ENCODE measurements at regions not wholly inside any gene's neighbourhood (a gene's known extent, or its start where the extent isn't known, plus 50 kb on each side); places are given as distances from the start of the nearest gene placed in this dataset.

DNA sequence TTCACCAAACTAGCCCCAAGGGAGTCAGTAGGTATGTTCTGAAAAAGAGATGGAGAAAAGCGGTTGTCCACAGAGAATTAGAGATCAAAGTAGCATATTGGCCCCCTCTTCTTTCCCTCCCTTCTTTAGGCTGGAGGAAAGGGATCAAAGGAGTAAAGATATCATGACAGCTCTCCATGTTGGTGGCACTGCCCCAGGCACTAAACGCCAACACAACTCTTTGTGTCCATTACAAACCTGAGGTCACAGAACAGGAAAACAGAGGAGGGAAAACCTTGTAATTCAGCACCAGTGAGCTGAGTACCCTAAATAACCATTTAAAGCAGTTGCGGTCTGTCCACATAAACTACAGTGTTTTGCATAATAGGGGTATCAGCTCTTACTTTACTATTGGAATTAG lies 113.0 kb upstream of the TFAP2D start:
- ChIA-PET POLR2A (no interaction called here), CTCF (interaction anchor here (0.5 to 1.6 kb wide), 4 partner anchors 174 to 335 kb away, joined by 3 read pairs; no protein-coding TSS in a partner anchor)
- Mint-ChIP-seq H3K9me3 (no peaks in the 10 kb centered on the region), H3K27me3 (ENCODE audit: low read depth) (no peaks in the 10 kb centered on the region), H3K27ac (no peak overlapping the region), H3K4me3 (no peak overlapping the region), H3K4me1 (no peaks in the 10 kb centered on the region; the same call in 1 of the 2 replicates), H3K36me3 (no peaks in the 10 kb centered on the region)
- no peak for ATAC-seq
- DNase-seq (ENCODE audit: low spot score) = no peak
- no peak for TF ChIP-seq TEAD4 (CRISPR knock-in tag; IDR thresholded peaks at IDR 0.05)
- TF ChIP-seq, protein P1, sequence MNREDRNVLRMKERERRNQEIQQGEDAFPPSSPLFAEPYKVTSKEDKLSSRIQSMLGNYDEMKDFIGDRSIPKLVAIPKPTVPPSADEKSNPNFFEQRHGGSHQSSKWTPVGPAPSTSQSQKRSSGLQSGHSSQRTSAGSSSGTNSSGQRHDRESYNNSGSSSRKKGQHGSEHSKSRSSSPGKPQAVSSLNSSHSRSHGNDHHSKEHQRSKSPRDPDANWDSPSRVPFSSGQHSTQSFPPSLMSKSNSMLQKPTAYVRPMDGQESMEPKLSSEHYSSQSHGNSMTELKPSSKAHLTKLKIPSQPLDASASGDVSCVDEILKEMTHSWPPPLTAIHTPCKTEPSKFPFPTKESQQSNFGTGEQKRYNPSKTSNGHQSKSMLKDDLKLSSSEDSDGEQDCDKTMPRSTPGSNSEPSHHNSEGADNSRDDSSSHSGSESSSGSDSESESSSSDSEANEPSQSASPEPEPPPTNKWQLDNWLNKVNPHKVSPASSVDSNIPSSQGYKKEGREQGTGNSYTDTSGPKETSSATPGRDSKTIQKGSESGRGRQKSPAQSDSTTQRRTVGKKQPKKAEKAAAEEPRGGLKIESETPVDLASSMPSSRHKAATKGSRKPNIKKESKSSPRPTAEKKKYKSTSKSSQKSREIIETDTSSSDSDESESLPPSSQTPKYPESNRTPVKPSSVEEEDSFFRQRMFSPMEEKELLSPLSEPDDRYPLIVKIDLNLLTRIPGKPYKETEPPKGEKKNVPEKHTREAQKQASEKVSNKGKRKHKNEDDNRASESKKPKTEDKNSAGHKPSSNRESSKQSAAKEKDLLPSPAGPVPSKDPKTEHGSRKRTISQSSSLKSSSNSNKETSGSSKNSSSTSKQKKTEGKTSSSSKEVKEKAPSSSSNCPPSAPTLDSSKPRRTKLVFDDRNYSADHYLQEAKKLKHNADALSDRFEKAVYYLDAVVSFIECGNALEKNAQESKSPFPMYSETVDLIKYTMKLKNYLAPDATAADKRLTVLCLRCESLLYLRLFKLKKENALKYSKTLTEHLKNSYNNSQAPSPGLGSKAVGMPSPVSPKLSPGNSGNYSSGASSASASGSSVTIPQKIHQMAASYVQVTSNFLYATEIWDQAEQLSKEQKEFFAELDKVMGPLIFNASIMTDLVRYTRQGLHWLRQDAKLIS (CRISPR knock-in tag; IDR thresholded peaks at IDR 0.05; ENCODE audit: borderline replicate concordance) = no peak
- TF ChIP-seq, protein P2, sequence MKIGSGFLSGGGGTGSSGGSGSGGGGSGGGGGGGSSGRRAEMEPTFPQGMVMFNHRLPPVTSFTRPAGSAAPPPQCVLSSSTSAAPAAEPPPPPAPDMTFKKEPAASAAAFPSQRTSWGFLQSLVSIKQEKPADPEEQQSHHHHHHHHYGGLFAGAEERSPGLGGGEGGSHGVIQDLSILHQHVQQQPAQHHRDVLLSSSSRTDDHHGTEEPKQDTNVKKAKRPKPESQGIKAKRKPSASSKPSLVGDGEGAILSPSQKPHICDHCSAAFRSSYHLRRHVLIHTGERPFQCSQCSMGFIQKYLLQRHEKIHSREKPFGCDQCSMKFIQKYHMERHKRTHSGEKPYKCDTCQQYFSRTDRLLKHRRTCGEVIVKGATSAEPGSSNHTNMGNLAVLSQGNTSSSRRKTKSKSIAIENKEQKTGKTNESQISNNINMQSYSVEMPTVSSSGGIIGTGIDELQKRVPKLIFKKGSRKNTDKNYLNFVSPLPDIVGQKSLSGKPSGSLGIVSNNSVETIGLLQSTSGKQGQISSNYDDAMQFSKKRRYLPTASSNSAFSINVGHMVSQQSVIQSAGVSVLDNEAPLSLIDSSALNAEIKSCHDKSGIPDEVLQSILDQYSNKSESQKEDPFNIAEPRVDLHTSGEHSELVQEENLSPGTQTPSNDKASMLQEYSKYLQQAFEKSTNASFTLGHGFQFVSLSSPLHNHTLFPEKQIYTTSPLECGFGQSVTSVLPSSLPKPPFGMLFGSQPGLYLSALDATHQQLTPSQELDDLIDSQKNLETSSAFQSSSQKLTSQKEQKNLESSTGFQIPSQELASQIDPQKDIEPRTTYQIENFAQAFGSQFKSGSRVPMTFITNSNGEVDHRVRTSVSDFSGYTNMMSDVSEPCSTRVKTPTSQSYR (CRISPR knock-in tag; IDR thresholded peaks at IDR 0.05) = no peak
- TF ChIP-seq ELF4 (CRISPR knock-in tag; IDR thresholded peaks at IDR 0.05; ENCODE audit: low read depth) = no peak
- no peak for TF ChIP-seq SOX15 (CRISPR knock-in tag; IDR thresholded peaks at IDR 0.05)
- no peak for TF ChIP-seq NFE2L1 (CRISPR knock-in tag; IDR thresholded peaks at IDR 0.05)
- TF ChIP-seq, protein P3, sequence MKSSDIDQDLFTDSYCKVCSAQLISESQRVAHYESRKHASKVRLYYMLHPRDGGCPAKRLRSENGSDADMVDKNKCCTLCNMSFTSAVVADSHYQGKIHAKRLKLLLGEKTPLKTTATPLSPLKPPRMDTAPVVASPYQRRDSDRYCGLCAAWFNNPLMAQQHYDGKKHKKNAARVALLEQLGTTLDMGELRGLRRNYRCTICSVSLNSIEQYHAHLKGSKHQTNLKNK (CRISPR knock-in tag; IDR thresholded peaks at IDR 0.05) = no peak
- no peak for TF ChIP-seq EMX1 (CRISPR knock-in tag; IDR thresholded peaks at IDR 0.05)
- TF ChIP-seq ETV6 (CRISPR knock-in tag; IDR thresholded peaks at IDR 0.05) = no peak
- TF ChIP-seq, protein P4, sequence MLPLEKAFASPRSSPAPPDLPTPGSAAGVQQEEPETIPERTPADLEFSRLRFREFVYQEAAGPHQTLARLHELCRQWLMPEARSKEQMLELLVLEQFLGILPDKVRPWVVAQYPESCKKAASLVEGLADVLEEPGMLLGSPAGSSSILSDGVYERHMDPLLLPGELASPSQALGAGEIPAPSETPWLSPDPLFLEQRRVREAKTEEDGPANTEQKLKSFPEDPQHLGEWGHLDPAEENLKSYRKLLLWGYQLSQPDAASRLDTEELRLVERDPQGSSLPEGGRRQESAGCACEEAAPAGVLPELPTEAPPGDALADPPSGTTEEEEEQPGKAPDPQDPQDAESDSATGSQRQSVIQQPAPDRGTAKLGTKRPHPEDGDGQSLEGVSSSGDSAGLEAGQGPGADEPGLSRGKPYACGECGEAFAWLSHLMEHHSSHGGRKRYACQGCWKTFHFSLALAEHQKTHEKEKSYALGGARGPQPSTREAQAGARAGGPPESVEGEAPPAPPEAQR (CRISPR knock-in tag; IDR thresholded peaks at IDR 0.05) = no peak
- TF ChIP-seq ESRRA (CRISPR knock-in tag; IDR thresholded peaks at IDR 0.05; ENCODE audit: borderline replicate concordance) = no peak
- TF ChIP-seq ZNF396 (CRISPR knock-in tag; IDR thresholded peaks at IDR 0.05; ENCODE audit: borderline replicate concordance) = no peak
- TF ChIP-seq, protein P5, sequence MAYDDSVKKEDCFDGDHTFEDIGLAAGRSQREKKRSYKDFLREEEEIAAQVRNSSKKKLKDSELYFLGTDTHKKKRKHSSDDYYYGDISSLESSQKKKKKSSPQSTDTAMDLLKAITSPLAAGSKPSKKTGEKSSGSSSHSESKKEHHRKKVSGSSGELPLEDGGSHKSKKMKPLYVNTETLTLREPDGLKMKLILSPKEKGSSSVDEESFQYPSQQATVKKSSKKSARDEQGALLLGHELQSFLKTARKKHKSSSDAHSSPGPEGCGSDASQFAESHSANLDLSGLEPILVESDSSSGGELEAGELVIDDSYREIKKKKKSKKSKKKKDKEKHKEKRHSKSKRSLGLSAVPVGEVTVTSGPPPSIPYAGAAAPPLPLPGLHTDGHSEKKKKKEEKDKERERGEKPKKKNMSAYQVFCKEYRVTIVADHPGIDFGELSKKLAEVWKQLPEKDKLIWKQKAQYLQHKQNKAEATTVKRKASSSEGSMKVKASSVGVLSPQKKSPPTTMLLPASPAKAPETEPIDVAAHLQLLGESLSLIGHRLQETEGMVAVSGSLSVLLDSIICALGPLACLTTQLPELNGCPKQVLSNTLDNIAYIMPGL (CRISPR knock-in tag; IDR thresholded peaks at IDR 0.05) = no peak
- TF ChIP-seq ZNF138 (CRISPR knock-in tag; conservative IDR thresholded peaks at IDR 0.05) = no peak
- TF ChIP-seq, protein P6, sequence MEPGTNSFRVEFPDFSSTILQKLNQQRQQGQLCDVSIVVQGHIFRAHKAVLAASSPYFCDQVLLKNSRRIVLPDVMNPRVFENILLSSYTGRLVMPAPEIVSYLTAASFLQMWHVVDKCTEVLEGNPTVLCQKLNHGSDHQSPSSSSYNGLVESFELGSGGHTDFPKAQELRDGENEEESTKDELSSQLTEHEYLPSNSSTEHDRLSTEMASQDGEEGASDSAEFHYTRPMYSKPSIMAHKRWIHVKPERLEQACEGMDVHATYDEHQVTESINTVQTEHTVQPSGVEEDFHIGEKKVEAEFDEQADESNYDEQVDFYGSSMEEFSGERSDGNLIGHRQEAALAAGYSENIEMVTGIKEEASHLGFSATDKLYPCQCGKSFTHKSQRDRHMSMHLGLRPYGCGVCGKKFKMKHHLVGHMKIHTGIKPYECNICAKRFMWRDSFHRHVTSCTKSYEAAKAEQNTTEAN (CRISPR knock-in tag; IDR thresholded peaks at IDR 0.05) = no peak
- TF ChIP-seq, protein P7, sequence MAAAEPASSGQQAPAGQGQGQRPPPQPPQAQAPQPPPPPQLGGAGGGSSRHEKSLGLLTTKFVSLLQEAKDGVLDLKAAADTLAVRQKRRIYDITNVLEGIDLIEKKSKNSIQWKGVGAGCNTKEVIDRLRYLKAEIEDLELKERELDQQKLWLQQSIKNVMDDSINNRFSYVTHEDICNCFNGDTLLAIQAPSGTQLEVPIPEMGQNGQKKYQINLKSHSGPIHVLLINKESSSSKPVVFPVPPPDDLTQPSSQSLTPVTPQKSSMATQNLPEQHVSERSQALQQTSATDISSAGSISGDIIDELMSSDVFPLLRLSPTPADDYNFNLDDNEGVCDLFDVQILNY (CRISPR knock-in tag; IDR thresholded peaks at IDR 0.05) = no peak
- TF ChIP-seq, protein P8, sequence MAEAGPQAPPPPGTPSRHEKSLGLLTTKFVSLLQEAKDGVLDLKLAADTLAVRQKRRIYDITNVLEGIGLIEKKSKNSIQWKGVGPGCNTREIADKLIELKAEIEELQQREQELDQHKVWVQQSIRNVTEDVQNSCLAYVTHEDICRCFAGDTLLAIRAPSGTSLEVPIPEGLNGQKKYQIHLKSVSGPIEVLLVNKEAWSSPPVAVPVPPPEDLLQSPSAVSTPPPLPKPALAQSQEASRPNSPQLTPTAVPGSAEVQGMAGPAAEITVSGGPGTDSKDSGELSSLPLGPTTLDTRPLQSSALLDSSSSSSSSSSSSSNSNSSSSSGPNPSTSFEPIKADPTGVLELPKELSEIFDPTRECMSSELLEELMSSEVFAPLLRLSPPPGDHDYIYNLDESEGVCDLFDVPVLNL (CRISPR knock-in tag; IDR thresholded peaks at IDR 0.05; ENCODE audit: borderline replicate concordance, low read depth) = no peak
- TF ChIP-seq, protein P9, sequence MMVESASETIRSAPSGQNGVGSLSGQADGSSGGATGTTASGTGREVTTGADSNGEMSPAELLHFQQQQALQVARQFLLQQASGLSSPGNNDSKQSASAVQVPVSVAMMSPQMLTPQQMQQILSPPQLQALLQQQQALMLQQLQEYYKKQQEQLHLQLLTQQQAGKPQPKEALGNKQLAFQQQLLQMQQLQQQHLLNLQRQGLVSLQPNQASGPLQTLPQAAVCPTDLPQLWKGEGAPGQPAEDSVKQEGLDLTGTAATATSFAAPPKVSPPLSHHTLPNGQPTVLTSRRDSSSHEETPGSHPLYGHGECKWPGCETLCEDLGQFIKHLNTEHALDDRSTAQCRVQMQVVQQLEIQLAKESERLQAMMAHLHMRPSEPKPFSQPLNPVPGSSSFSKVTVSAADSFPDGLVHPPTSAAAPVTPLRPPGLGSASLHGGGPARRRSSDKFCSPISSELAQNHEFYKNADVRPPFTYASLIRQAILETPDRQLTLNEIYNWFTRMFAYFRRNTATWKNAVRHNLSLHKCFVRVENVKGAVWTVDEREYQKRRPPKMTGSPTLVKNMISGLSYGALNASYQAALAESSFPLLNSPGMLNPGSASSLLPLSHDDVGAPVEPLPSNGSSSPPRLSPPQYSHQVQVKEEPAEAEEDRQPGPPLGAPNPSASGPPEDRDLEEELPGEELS (CRISPR knock-in tag; IDR thresholded peaks at IDR 0.05) = no peak

All from WTC11 (cell line).